Thyroid gland (tissue), 4 donors: ENCODE measurements at regions not wholly inside any gene's neighbourhood (a gene's known extent, or its start where the extent isn't known, plus 50 kb on each side); places are given as distances from the start of the nearest gene placed in this dataset.

Experiments used
- CTCF ChIP-seq, 6 experiments: fragments of 200-600 bp in 3 of 6; fragments of 450-650 bp in 3 of 6; sonication (generic) in 3 of 6; IDR thresholded peaks; one replicate each; pipeline ENCODE4 v1.5.1; 2016 to 2019; ENCODE audit warnings: antibody characterized with exemption in 6 of 6, mild to moderate bottlenecking in 2 of 6, inconsistent platforms in 1 of 6, moderate library complexity in 1 of 6
- POLR2A ChIP-seq, 2 donors: fragments of 450-650 bp; IDR thresholded peaks; one replicate each; pipeline ENCODE4 v1.6.1; 2017; ENCODE audit warnings: antibody characterized with exemption in 2 of 2, mild to moderate bottlenecking in 2 of 2, moderate library complexity in 1 of 2

- TF ChIP-seq CTCF (IDR thresholded peaks at IDR 0.05): no peak
- TF ChIP-seq POLR2A (IDR thresholded peaks at IDR 0.05): no peak
These were observed 215.8 kb downstream of the CEMIP2 start for GRCh38 chr9:71552480-71552879.
